Activated CD8-positive, alpha-beta memory T cell treated with anti-CD3 and anti-CD28 coated beads, Interleukin-2, amount 50 U/mL, for 4 hours (primary cell): ENCODE measurements at regions not wholly inside any gene's neighbourhood (a gene's known extent, or its start where the extent isn't known, plus 50 kb on each side); places are given as distances from the start of the nearest gene placed in this dataset.

ENCODE experiments used
- DNase-seq: peaks from one replicate; pipeline ENCODE4 v3.0.0-alpha.2; 2020

DNA sequence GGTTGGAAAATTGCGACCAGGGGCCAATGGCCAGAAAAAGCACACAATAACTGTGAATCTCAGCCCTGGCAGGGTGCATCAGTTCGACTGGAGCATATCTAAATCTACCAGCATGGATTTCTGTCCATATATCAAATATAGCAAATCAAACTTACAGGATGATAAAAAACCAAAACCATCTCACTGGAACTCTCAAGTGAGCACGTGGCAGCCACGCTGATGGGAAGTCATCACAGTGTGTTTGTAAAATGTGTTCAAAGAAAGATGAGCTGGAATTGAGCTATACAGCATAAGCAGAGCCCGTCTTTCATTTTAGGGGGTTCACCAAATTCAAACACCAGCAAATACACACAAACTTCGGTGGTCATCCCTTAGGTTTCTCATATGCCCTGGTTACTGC is 610.1 kb downstream of the AJAP1 start:
- peak; percentile 1 for DNase-seq

DNA sequence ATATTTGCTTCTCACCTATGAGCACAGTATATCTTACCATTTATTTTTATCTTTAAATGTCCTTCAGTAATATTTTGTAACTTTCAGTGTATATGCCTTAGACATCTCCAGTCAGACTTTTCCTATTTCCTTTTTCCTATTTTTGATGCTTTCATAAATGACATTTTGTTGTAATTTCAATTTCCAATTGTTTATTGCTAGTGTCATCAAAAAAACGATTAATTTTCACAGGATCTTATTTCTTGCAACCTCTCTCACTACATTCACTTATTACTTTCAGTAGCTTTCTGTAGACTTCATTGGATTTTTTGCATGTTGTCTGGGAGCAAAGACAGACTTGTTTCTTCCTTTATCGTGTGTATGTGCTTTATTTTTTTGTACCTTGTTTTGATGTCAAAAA is 602.4 kb downstream of the AJAP1 start:
- DNase-seq = no peak

DNA sequence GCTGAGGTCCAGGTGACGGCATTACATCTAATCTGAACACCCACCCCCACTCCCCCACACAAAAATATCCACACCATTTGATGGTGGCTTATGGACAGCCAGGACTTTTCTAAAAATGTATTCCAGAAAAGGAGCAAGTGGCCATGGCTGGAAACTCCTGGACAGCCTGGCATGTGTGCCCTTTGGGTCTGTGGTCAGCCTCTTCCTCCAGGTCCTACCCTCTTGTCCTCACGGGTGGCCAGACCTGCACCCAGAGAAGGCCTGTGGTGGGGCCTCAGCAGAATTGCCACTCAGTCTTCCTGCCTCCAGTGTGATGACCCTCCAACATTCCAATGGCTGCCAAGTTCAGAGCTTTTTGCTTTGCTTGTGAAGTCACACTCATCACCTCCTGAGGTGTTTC is 600.6 kb downstream of the AJAP1 start:
- DNase-seq = no peak

DNA sequence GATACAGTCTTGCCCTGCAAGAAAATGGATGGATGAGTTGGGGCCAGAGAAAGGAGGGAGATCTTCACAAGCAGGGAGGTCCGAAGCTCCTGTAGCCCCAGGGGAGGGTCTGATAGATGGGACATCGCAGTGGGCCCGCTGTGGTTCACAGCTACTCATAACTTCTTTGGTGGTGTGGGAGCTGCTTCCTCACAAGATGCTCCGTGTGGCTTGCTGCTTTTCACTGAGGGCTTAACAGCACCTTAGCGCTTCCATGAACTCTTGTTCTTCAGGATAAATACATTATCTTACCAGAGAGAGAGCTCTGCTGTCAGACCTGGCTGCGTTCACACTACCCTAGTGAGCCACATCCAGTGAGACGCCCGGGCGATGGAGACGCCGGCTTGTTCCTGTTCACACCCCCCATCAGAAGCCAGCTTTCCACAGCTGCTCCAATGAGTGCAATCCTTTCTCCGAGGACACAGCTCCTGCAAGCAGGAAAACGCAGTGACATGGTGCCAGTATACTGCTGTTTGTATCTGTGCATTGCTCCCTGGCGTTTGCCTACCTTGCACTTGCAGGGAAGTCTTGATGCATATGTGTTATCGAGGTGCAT is 599.8 kb downstream of the AJAP1 start:
- DNase-seq = no peak

DNA sequence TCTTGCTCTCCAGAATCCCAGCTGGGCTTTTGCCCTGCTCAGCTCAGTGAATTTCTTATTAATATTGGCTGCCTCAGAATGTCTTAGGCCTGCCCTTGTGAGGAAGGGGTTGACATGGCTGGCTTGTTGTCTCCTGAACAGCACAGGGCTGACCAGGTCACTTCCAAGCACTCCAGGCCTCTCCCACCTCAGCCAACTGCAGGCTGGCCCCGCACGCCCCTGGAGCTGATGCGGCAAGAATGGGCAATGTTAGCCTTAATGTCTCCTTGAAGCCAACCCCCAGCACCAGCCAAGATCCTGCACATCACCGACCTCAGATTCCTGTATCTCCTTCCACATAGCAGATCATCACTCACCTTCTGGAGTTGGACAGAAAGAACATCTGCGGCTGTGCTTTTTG is 598.6 kb downstream of the AJAP1 start:
- DNase-seq = no peak

DNA sequence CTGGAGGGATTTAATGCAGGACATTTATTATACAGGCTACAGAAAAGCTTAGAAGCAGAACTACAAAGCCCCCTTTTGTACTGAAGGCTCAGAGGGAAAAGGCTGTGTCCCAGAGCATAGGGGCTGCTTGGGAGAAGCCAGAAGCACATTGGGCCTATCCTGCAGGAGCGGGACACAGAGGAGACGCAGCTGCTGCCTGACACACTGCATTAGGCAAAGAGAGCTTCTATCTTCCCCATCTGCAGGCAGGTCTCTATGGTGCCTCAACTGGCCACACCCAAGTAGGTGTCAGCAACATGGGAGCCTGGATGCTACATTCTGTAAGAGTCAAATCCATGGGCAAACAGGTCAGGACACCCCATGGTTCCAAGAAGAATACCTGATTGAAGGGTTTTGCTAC is 595.9 kb downstream of the AJAP1 start:
- no peak for DNase-seq

DNA sequence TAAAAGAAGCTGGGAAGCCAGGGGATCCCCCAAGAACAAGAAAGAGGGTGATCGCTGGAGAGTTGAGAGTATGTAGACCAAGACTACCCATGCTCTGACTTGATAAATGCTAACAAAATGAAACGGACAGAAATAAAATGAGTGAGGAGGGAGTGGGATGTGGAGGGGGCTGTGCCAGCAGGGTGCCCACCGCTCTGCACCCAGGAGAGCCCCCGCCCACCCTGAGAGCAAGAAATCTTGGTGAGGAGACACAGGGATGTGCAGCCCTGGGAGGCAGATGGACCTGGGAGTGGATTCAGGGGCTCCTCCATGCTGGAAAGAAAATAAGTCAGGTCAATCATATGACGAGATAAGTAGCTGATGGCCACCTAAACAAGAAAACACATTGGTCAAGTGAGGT is 590.9 kb downstream of the AJAP1 start:
- no peak for DNase-seq

DNA sequence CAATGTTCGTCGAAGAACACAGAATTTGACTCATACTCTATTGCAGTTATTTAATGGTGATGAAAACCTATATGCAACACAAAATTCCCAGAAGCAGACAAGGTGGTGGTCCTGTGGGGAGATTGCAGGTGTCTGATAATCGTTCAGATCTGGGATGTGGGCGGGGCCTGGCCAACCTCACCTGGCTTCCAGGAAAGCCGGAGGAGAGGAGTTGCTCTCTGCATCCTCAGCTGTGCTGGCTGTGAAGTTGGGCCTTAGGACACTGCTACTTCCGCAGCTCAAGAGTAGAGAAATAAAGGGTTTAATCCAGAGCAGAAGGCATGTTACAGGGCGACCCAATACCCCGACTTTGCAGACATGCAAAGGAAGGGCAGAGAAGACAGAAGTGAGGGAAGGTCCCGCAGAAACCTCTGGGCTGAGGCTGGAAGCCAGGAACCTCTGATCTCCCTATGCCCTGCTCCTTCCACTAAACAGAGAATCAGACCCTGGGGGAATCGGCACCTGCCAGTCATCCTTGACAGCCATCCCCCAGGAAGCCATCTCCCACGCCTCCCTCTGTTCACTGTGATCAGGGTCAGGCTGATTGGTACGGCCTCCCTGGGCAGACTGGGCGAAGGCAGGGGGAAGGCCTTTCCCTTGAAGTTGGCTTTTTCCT is 590.3 kb downstream of the AJAP1 start:
- DNase-seq = no peak

DNA sequence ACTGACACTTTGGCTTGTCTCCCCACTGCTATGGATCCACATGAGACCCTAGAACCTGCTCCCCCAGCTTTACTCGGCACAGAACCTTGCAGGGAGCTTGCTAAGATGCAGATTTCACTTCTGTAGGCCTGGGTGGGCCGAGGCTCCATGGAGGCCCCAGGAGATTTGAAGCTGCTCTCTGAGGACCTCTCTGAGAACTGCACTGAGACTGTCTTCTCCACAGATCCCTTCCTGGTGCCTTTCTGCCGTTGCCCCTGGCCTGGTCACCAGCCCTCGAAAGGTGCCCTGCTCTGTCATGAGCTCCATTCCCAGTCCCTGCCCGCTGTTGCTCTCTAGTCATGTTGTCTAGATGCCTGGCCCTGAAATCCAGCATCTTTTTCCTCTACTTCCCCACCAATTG is 588.4 kb downstream of the AJAP1 start:
- no peak for DNase-seq

DNA sequence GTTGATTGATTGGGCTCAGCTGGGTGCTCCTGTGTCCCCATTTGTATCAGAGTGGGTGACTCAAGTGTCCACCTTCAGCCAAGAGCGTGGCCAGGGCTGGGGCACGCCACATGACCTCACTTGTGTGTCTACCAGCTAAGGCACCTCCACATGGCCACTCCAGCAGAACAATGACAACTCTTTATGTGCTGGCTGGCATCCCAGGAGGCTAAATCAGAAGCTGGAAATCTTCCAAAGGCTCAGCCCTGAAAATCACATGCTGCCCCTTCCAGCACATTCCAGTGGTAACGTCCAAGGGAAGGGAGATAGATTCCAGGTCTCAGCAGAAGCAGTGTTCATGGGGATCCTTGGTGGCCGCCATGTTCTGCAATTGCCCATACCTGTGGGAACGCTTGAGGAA is 585.5 kb downstream of the AJAP1 start:
- DNase-seq = no peak

DNA sequence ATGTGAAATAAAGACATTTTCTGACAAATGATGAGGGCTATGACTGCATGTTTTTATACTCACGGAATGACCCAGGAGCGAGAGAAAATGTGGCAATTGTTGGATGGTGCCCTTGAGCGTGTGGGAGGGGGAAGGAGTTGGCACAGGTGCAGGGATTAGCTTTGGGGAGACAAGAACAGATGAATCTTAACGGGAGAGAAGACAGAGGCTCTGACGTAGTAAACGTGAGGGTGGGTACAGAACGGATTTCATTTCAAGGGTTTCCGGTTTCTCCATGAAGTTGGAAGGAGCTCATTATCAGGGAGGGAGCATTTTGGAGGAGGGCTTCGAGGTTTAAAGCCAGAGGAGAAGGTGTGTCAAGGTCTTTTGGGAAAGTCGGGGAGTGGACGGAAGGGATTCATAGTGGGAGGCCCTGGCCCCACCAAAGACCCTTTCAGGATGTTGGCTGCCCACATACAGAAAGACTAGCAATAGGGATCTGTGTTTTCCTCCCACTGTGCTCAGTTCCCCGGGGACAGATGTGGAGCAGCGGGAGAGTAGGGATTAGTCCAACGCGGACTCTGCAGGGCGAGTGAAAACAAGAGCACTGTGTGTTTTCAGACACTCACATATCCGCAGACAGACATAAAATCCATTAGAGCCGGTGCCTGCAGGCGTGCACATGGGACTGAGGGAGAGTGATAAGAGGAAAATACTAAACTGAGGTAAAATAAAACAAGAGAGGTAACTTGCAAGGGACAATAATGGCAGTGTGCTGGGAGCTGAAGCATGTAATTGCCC is 584.1 kb downstream of the AJAP1 start:
- no peak for DNase-seq

DNA sequence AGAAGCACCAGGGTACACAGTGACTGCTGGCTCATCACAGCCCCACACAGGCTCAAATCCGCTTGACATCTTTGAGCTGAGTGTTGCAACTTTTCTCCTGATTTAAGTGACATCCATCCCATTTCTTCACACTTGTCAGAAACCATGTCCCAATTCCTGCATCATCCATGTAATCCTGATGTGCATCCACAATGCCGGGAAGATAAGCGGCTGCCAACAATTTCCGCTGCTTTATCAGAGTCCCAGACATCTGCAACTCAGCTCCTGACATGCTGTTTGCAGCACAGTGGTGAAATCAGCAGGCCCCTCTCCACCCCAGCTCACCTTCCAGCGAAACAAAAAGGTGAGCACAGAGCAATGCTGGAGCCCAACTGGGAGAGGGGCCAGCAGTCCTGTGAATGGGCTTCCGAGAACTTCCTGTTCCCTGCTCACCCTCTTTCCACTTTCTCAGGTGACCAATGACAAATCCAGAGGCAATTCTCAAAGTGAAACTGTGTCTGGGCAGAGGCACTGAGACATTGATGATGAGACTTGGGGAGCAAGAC is 581.0 kb downstream of the AJAP1 start:
- no peak for DNase-seq

DNA sequence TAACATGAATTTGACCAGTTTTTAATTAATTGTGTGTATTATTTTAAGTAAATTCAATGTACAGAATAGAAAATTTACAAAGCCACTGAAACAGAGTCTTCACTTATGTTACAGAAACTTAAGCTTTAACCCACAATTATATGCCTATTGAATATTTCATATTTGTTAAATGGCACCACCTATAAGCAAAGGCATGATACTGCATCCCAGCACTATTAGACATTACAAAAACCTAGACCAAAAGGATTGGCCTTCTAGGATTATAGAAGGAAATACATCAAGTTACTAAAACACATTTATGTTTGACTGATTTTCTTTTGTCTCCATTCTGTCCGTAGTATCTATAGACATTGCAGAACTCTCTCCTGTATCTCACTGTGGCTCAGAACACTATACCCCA is 578.1 kb downstream of the AJAP1 start:
- no peak for DNase-seq

DNA sequence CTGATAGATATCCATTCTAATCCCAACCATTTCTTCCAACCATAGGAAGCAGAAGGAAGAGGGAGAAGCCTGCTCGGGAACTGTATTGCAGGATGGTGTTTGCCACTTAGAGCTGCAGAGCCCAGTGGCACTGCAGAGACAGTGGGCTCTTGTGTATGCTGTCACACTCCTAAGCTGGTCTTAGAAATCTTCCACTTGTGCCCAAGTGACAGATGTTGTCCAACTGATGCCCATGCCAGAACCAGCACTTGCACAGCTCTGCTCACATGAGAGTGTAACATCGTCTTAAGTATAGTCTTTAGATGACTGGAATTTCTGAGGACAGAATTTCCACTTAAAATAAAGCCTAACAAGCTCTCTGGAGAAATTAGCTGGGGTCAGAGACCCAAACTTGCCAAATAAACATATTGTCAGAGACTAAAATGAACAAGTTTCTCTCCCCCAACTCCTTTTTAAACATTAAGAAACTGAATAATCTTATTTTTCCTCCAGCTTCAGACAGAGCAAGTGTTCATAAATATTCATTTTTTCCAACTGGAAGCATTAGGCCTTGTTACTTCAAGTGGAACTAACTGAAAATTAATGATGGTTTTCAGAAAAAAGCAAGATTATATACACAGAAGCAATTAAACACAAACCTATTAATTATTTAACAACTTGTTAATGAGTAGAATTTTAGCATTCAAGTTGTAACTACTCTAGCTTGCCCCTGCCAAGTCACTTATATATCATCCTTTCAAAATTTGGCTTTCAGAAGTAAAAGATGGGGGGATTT is 577.3 kb downstream of the AJAP1 start:
- DNase-seq = no peak

DNA sequence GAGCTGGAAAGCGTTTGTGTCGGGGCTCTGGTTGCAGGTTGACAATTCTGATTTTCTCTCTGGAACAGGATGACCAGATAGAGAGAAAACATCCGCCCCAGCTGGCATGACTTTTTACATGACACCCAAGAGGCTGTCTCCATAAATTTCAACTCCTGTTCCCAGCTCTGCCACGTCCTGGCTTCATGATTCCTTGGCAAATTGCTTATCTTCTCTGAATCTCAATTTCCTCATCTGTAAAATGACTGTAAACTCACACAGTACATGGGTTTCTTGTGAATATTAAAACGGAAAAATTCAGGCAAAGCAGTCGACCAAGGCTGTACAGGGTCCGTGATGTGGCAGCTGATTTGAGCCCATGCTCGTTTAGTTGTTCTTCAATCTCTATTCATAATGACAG is 572.7 kb downstream of the AJAP1 start:
- DNase-seq = no peak

DNA sequence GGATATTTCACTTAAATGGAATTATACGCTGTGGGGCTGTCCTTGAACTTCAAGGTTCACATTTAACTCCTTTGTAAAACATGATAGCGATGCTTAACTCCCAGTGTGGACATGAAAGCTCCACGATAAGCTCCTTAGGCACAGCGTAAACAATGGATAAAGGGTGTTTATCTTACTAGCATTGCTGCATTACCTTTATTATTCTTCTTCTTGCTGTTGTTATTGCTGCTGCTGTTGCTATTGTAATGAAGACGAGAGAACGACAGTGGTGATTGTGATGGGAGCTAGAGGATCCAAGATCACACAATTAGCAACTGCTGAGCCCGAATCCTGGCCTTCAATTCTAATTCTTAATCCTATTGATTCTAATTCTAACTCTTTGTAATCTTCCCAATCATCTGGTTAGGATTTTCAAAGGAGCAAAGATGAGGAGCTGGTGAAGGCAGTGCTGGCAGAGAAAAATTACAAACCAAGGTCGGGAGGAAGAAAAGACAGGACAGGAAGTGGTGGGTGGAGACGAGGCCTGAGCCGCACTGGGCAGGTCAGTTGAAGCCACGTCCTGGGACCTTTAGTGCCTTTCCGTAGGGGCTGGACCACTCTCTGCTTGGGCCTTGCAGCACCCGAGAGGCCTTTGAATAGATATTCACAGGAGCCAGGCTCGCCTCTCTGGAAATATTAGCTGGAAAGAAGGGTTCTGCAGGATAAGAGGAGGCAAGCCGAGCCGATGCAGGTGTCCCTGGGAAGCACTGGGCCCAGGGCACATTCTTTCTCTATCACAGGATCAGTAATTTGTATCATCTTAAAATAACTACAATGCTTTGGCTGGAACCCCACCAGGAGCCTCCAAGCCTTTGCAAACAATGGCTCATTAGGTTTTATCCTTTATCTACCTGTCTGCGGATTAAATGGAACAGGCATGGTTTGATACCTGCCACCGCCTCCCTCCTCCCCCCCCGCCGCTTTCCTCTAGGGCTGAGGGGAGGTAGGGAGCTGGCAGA is 571.6 kb downstream of the AJAP1 start:
- no peak for DNase-seq

DNA sequence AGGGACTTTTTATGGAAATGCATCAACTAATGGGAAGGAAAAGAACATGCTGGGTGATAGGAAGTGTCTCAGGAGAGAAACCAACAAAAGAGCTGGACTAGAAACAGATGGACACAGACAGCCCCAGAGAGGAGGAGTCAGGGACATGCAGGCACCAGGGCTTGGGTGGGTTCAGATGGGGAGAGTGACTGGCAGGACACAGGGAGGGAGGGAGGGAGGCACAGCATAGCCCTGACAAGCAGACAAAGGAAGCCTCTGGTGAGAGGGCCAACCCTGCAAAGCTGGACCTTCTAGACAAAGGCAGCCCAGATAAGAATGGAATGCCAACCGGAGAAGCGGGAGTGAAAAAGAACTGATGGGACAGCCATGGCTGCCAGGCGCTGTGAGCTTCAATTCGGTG is 568.8 kb downstream of the AJAP1 start:
- no peak for DNase-seq

DNA sequence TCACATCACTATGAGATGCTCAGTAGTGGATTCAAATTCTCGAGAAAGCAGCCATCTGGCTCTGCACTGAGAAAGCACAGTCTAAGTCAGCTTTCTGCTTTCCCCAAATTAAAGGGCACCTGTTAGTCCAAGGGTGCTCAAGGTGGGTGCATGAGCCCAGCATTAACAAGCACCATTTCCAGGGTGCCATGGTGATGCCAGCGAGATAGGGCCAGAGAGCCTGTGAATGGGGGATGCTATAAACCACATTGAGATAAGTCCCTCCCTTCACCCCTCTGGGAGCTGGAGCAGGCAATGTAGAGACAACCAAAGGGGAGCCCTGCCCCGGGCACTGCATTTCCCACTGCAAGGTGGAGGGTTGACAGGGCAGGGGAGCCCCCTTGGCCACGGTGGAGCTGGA is 568.2 kb downstream of the AJAP1 start:
- no peak for DNase-seq

DNA sequence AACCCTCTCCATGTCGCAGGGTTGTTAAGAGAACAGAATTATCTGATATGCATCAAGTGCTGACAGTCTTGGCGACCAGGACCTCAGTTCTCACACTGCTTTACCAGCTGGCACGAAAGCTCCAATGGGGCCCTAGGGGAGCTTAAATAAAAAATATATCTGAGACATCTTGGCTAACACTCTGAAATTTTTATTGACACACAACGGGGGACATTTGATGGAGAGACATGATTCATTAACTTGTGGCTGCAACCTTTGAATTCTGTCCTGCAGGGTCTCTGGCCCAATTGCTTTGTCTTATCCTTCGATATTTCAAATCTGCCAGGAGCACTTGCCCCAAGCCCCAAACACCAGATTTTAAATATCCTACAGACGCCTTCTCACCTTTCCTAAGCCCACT is 567.0 kb downstream of the AJAP1 start:
- DNase-seq = no peak

DNA sequence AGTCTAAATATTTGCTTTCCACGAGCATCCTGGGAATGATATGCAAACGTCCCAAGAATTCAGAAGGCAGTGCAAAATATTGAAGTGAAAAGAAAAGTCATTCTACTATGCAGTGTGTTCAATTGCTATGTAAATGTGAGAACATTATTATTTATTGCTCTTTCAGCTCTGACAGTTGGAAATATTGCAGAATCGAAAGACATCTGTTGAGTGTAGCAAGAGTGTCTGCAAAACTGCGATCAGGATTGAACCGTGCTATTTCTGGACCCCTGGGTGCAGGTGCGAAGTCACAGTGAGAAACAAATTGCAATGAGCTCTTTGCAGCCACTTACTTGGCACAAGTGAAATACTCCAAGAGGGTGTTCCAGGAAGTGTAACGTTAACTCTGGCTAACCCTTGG is 566.4 kb downstream of the AJAP1 start:
- no peak for DNase-seq

DNA sequence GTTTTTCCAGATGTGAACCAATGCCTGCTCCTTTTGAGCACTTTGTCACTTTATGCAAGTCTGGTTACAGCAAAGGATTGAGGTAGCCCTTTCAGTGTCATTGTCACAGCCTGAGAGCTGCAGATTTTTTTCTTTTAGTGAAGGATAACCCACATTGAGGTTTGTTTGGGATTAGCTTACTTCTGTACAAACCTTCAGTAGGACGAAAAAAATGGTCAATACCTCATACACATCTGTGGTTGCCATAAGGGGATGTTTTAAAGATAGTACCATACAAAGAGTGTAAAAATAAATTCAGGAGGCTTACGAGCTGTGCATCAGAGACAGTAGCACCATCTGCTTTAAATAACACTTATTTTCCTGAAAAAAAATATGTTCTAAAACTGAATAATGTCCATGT is 566.0 kb downstream of the AJAP1 start:
- no peak for DNase-seq

DNA sequence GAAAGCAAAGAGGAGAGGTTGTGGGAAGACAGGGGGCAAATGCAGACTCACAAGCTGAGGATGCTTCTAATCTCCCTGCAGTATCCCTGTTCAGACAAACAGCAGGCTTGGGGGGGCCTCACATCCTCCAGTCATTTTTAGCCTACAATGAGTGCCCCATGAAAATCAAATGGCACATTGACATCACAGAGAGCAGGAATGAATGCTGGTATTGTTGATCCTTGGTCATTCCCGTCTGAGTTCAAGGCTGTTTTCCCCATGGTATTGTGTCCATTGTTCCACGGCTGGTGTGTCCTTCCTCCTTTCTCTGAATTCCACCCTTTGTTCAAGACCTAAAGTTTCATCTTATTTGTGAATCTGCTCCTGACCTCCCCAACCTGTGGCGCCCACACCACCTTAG is 545.6 kb downstream of the AJAP1 start:
- DNase-seq = no peak
